Nephron (organoid): ENCODE measurements at regions not wholly inside any gene's neighbourhood (a gene's known extent, or its start where the extent isn't known, plus 50 kb on each side); places are given as distances from the start of the nearest gene placed in this dataset.
"Not testable (repeated sequence)": the region's sequence is repeated elsewhere in the genome, so short reads cannot be mapped to it uniquely, and the experiment has no call there.

Experiments
- H3K27ac Mint-ChIP-seq, 3 experiments: 2 replicates each; pipeline ENCODE4 v1.8.0; 2020; ENCODE audit warnings: mixed read lengths in 3 of 3, mild to moderate bottlenecking in 2 of 3, moderate library complexity in 1 of 3
- H3K27me3 Mint-ChIP-seq: 2 replicates; pipeline ENCODE4 v1.8.0; 2021; ENCODE audit warnings: low read depth, mild to moderate bottlenecking, moderate library complexity, mixed read lengths
- H3K36me3 Mint-ChIP-seq: 2 replicates; pipeline ENCODE4 v1.8.0; 2020; ENCODE audit warnings: low read depth, mixed read lengths
- H3K4me1 Mint-ChIP-seq: 2 replicates; pipeline ENCODE4 v1.8.0; 2020; ENCODE audit warnings: mixed read lengths
- H3K4me3 Mint-ChIP-seq, 3 experiments: 2 replicates each; pipeline ENCODE4 v1.8.0; 2020; ENCODE audit warnings: mild to moderate bottlenecking in 3 of 3, mixed read lengths in 3 of 3, moderate library complexity in 2 of 3
- H3K9me3 Mint-ChIP-seq: 2 replicates; pipeline ENCODE4 v1.8.0; 2020; ENCODE audit warnings: mixed read lengths
- TF ChIP-seq, protein P1 (sequence below), 3 experiments: fragments of 200-600 bp; sonication (generic); IDR thresholded peaks; one replicate each; pipeline ENCODE4 v1.5.0; 2021; ENCODE audit warnings: antibody characterized with exemption in 3 of 3; ENCODE audit not compliant: unreplicated experiment in 3 of 3

DNA sequence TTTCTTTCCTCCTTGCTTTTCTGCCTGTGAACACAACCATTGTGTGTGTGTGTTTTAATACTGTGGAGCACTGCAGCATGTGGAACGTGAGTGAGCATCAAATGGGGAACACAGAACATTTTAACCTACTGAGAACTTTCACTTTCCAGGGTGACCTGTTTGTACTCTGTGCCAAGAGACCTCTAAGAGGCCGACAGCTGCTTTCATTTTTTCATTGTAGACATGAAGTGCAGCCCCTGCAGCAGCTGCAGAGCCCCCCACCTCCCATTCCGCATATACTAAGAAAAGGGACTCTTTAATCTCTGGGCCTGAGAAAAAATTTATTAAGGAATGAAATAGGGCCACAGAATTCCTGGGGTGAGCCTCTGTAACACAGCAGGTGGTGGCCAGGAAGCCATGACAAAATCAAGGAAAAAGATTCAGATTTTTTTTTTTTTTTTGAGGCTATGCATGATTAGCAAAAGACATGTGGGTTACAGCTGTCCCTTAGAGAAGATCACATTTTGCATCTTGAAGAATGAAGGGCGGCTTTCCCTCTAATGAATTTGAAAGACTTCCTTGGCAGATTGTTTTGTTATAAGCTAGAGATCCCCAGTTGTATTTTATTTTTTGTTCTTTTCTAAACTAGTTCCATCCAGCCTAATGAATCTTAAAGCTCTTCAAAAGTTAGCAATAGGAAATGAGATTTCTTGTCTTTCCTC lies 503.4 kb downstream of the CD109 start:
- H3K9me3 Mint-ChIP-seq = peaks cover 20% of the 10 kb centered on the region
- H3K36me3 Mint-ChIP-seq = no peaks in the 10 kb centered on the region
- H3K27me3 Mint-ChIP-seq = no peaks in the 10 kb centered on the region
- H3K27ac Mint-ChIP-seq = peak overlapping the region; percentile 79 to 93 (median 89)
- TF ChIP-seq, protein P1, sequence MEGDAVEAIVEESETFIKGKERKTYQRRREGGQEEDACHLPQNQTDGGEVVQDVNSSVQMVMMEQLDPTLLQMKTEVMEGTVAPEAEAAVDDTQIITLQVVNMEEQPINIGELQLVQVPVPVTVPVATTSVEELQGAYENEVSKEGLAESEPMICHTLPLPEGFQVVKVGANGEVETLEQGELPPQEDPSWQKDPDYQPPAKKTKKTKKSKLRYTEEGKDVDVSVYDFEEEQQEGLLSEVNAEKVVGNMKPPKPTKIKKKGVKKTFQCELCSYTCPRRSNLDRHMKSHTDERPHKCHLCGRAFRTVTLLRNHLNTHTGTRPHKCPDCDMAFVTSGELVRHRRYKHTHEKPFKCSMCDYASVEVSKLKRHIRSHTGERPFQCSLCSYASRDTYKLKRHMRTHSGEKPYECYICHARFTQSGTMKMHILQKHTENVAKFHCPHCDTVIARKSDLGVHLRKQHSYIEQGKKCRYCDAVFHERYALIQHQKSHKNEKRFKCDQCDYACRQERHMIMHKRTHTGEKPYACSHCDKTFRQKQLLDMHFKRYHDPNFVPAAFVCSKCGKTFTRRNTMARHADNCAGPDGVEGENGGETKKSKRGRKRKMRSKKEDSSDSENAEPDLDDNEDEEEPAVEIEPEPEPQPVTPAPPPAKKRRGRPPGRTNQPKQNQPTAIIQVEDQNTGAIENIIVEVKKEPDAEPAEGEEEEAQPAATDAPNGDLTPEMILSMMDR (IDR thresholded peaks at IDR 0.05; ENCODE audit: unreplicated experiment in 3 of 3) = no peak
- H3K4me3 Mint-ChIP-seq = peak overlapping the region in 1 of 3 experiments; percentile 67
- H3K4me1 Mint-ChIP-seq = peaks cover 34% of the 10 kb centered on the region

DNA sequence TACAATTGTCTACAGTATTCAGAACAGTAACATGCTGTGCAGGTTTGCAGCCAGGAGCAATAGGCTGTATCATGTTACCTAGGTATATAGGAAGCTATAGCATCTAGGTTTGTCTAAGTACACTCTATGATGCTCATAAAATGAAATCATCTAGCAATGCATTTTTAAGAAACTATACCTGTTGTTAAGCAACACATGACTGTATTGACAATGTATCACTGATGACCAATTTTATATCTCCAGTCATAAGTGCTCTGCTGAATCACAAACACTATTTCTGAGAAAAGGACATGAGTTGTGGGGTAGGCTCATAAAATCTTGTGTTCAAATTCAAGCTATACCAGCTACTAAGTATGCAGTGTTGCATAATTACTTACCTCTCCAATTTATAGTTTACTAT lies 501.3 kb downstream of the CD109 start:
- no peaks in the 10 kb centered on the region for H3K36me3 Mint-ChIP-seq
- TF ChIP-seq, protein P1 (IDR thresholded peaks at IDR 0.05; ENCODE audit: unreplicated experiment in 3 of 3) = no peak

DNA sequence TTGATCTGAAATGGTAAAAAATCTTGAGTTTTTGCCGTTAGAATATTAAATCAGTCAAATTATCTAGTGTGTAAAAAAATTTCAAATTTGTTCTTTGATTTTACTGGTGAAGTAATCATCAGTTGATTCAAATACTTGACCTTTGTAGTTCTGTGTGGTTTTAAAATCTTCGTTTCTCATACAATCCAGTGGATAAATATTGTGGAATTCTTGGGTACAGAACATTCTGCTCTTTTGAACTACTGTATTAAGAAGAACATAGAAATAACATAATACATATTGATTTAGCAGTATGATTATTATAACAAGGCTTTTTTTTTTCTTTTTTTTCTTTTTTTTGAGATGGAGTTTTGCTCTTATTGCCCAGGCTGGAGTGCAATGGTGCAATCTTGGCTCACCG lies 491.8 kb downstream of the CD109 start:
- Mint-ChIP-seq H3K27ac (no peak overlapping the region), H3K9me3 (peaks cover 15% of the 10 kb centered on the region), H3K27me3 (no peaks in the 10 kb centered on the region), H3K4me3 (no peak overlapping the region), H3K4me1 (peaks cover 12% of the 10 kb centered on the region), H3K36me3 (no peaks in the 10 kb centered on the region)
- TF ChIP-seq, protein P1 (IDR thresholded peaks at IDR 0.05; ENCODE audit: unreplicated experiment in 3 of 3) = no peak

More for the DNA sequence above, 501.3 kb downstream of the CD109 start:
- Mint-ChIP-seq H3K4me1 (peaks cover 34% of the 10 kb centered on the region), H3K27me3 (no peaks in the 10 kb centered on the region), H3K4me3 (no peak overlapping the region), H3K9me3 (peaks cover 23% of the 10 kb centered on the region), H3K27ac (no peak overlapping the region)

DNA sequence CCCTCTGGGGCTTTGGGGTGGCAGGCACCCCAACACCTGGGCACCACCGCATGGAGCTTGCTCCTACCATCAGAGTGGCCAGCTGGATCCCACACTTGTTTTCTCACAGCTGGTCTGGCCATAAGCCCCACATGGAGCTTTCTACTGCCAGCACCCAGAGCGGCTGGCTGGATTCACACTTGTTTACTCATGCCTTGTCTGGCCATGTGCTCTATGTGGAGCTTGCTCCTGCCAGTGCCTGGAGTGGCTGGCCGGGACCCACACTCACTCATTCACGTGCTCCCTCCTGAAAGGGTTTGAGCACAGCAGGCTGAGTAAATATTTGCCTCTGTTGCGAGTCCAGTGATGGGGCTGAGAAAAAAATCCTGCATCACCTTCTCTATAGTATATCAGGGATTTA lies 487.0 kb downstream of the CD109 start:
- H3K36me3 Mint-ChIP-seq = no peaks in the 10 kb centered on the region
- no peak overlapping the region for H3K4me3 Mint-ChIP-seq
- H3K27me3 Mint-ChIP-seq = no peaks in the 10 kb centered on the region
- peaks cover 12% of the 10 kb centered on the region for H3K4me1 Mint-ChIP-seq
- H3K9me3 Mint-ChIP-seq = peaks cover 9% of the 10 kb centered on the region
- no peak overlapping the region for H3K27ac Mint-ChIP-seq
- TF ChIP-seq, protein P1 (IDR thresholded peaks at IDR 0.05; ENCODE audit: unreplicated experiment in 3 of 3) = no peak

DNA sequence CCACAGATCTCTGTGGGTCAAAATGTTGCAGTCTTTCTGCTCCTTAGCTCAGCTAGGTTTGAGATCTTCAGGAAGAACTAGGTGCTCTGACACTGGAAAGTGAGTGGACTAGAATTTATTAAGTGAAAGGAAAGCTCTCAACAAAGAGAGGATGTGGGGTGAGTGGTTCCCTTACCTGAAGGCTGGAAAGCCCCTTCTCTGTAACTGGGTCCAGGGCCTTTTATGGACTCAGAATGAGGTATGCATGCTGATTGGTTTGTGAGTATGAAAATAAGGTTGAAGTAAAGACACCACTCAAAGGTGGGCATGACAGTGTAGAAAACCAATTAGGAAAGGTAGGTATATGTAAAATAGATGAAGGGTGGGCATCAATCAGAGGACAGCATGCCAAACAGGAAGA lies 485.5 kb downstream of the CD109 start:
- H3K36me3 Mint-ChIP-seq = no peaks in the 10 kb centered on the region
- TF ChIP-seq, protein P1 (IDR thresholded peaks at IDR 0.05; ENCODE audit: unreplicated experiment in 3 of 3) = no peak

DNA sequence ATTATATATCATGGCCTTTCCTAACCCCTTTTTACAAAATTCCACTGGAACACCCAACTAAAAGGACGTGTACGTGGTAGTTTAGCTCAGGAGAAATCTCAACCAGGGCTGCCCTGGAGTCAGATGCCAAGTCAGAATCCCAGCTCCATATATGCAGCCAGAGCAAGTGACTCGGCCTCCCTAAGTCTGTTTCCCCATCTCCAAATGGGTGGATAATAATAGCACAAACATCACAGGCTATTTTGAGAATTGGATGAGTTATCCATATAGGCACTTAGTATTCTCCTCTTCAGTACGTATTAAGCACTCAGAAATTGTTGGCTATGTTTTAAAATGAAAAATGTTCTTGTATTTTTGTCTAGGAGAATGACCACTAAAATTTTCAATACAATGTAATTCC lies 481.5 kb downstream of the CD109 start:
- no peak overlapping the region for H3K27ac Mint-ChIP-seq
- no peaks in the 10 kb centered on the region for H3K4me1 Mint-ChIP-seq
- peaks cover 3% of the 10 kb centered on the region for H3K9me3 Mint-ChIP-seq
- TF ChIP-seq, protein P1 (IDR thresholded peaks at IDR 0.05; ENCODE audit: unreplicated experiment in 3 of 3) = no peak
- no peak overlapping the region for H3K4me3 Mint-ChIP-seq
- no peaks in the 10 kb centered on the region for H3K36me3 Mint-ChIP-seq
- H3K27me3 Mint-ChIP-seq = no peaks in the 10 kb centered on the region

More for the DNA sequence above, 485.5 kb downstream of the CD109 start:
- Mint-ChIP-seq H3K9me3 (peaks cover 9% of the 10 kb centered on the region), H3K4me1 (peaks cover 10% of the 10 kb centered on the region), H3K27me3 (no peaks in the 10 kb centered on the region), H3K27ac (no peak overlapping the region), H3K4me3 (no peak overlapping the region)

DNA sequence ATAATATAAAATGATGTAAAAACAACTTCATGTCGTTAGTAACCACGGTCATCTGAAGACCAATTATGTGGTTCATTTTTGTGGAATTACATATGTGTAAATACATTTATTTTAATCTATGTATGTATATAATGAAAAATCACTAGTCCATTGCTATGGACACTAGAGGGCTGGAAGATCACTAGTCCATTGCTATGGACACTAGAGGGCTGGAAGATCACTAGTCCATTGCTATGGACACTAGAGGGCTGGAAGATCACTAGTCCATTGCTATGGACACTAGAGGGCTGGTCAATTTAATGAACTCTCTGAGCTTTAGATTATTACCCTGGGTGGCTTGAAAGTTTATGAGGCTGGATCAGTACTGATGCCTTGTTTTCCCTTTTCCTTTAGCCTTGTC lies 474.5 kb downstream of the CD109 start:
- not testable (repeated sequence) for H3K27me3 Mint-ChIP-seq, H3K4me3 Mint-ChIP-seq, H3K4me1 Mint-ChIP-seq, H3K27ac Mint-ChIP-seq, H3K36me3 Mint-ChIP-seq, H3K9me3 Mint-ChIP-seq
